Mesendoderm (in vitro differentiated cells): ENCODE measurements at regions not wholly inside any gene's neighbourhood (a gene's known extent, or its start where the extent isn't known, plus 50 kb on each side); places are given as distances from the start of the nearest gene placed in this dataset.

Experiments
- DNase-seq: peaks from one replicate; pipeline ENCODE4 v3.0.0; 2013
- H2AK5ac ChIP-seq: 2 replicates; pipeline ENCODE4 v1.6.1; 2013; ENCODE audit warnings: low read length, inconsistent platforms
- H2BK120ac ChIP-seq: 2 replicates; pipeline ENCODE4 v1.6.1; 2013; ENCODE audit warnings: low read depth, mild to moderate bottlenecking, low read length, moderate library complexity, mixed read lengths
- H2BK15ac ChIP-seq: replicated peaks from 2 replicates; pipeline ENCODE4 v1.6.1; 2013; ENCODE audit warnings: low read depth, mild to moderate bottlenecking, moderate library complexity
- H2BK5ac ChIP-seq: 2 replicates; pipeline ENCODE4 v1.6.1; 2013; ENCODE audit warnings: low read length, inconsistent platforms
- H3K18ac ChIP-seq: 2 replicates; pipeline ENCODE4 v1.6.1; 2013; ENCODE audit warnings: mild to moderate bottlenecking, low read length, mixed read lengths
- H3K23ac ChIP-seq: one replicate; pipeline ENCODE4 v1.6.1; 2013; ENCODE audit warnings: low read length
- H3K27ac ChIP-seq: 2 replicates; pipeline ENCODE4 v1.5.1; 2013; ENCODE audit warnings: low read depth, mild to moderate bottlenecking, inconsistent platforms, low read length, moderate library complexity
- H3K27me3 ChIP-seq: 2 replicates; pipeline ENCODE4 v1.6.1; 2013; ENCODE audit warnings: low read length, control low read depth, mild to moderate bottlenecking, inconsistent platforms; ENCODE audit not compliant: insufficient read depth, poor library complexity
- H3K36me3 ChIP-seq: 2 replicates; pipeline ENCODE4 v1.6.1; 2013; ENCODE audit warnings: low read length, inconsistent platforms; ENCODE audit not compliant: control insufficient read depth, insufficient read depth
- H3K4ac ChIP-seq: one replicate; pipeline ENCODE4 v1.6.1; 2013; ENCODE audit warnings: low read depth, mild to moderate bottlenecking, low read length, moderate library complexity
- H3K4me1 ChIP-seq: 2 replicates; pipeline ENCODE4 v1.6.1; 2013; ENCODE audit warnings: low read depth, low read length, inconsistent platforms; ENCODE audit not compliant: control insufficient read depth
- H3K4me2 ChIP-seq: 2 replicates; pipeline ENCODE4 v1.6.1; 2013; ENCODE audit warnings: low read length
- H3K4me3 ChIP-seq: 2 replicates; pipeline ENCODE4 v1.5.1; 2013; ENCODE audit warnings: mild to moderate bottlenecking, low read length
- H3K56ac ChIP-seq: one replicate; pipeline ENCODE4 v1.6.1; 2013; ENCODE audit warnings: low read length
- H3K79me1 ChIP-seq: 2 replicates; pipeline ENCODE4 v1.6.1; 2013; ENCODE audit warnings: low read length, inconsistent platforms
- H3K79me2 ChIP-seq: 2 replicates; pipeline ENCODE4 v1.6.1; 2013; ENCODE audit warnings: mild to moderate bottlenecking, low read length; ENCODE audit not compliant: control insufficient read depth, insufficient read depth
- H3K9ac ChIP-seq: 2 replicates; pipeline ENCODE4 v1.6.1; 2013; ENCODE audit warnings: low read length, inconsistent platforms
- H4K5ac ChIP-seq: one replicate; pipeline ENCODE4 v1.6.1; 2013; ENCODE audit warnings: low read length
- H4K8ac ChIP-seq: one replicate; pipeline ENCODE4 v1.6.1; 2013; ENCODE audit warnings: low read depth, mild to moderate bottlenecking, control low read depth, low read length, moderate library complexity
- WGBS: extraction: QIAGEN DNeasy Blood & Tissue Kit; methylation state at CpG from one replicate; pipeline ENCODE4 v1.1.7; 2013; ENCODE audit warnings: low lambda C conversion rate, missing lambda C conversion rate; ENCODE audit not compliant: insufficient coverage; ENCODE audit errors: extremely low coverage; 5-methylcytosine and 5-hydroxymethylcytosine counted together

- no peak overlapping the region for H2BK15ac ChIP-seq
- no peak overlapping the region for H3K56ac ChIP-seq
- H4K8ac ChIP-seq, result no peak overlapping the region
- no peaks in the 10 kb centered on the region for H3K79me2 ChIP-seq
- no peaks in the 10 kb centered on the region for H3K36me3 ChIP-seq
- H3K9ac ChIP-seq, result no peak overlapping the region
- H3K79me1 ChIP-seq, result no peaks in the 10 kb centered on the region
- H3K23ac ChIP-seq, result no peak overlapping the region
- no peak overlapping the region for H3K4me3 ChIP-seq
- no peak overlapping the region for H2BK5ac ChIP-seq
- no peaks in the 10 kb centered on the region for H3K27me3 ChIP-seq
- no peak for DNase-seq
- no peak overlapping the region for H3K4me2 ChIP-seq
- H3K4ac ChIP-seq, result no peak overlapping the region
- no peak overlapping the region for H4K5ac ChIP-seq
- H3K18ac ChIP-seq, result no peak overlapping the region
- no peaks in the 10 kb centered on the region for H3K4me1 ChIP-seq
- H2AK5ac ChIP-seq, result no peak overlapping the region
- WGBS, result no CpG with 5 or more reads among the region's 3 CpGs
- no peak overlapping the region for H3K27ac ChIP-seq
- H2BK120ac ChIP-seq, result no peak overlapping the region
These were observed 963.7 kb downstream of the CNTNAP5 start for GRCh38 chr2:124988794-124989193.

- Histone ChIP-seq H2BK120ac (no peak overlapping the region), H3K56ac (no peak overlapping the region), H3K18ac (no peak overlapping the region), H3K4me1 (no peaks in the 10 kb centered on the region), H2BK15ac (no peak overlapping the region), H4K8ac (no peak overlapping the region), H3K4me3 (no peak overlapping the region), H3K4ac (no peak overlapping the region), H3K23ac (no peak overlapping the region), H4K5ac (no peak overlapping the region), H2AK5ac (no peak overlapping the region), H3K79me1 (no peaks in the 10 kb centered on the region), H3K9ac (no peak overlapping the region), H2BK5ac (no peak overlapping the region), H3K4me2 (no peak overlapping the region), H3K27ac (no peak overlapping the region), H3K27me3 (no peaks in the 10 kb centered on the region), H3K36me3 (no peaks in the 10 kb centered on the region), H3K79me2 (no peaks in the 10 kb centered on the region)
- DNase-seq, result no peak
- no CpG with 5 or more reads among the region's 4 CpGs for WGBS
These were observed 968.7 kb downstream of the CNTNAP5 start for GRCh38 chr2:124993809-124994208.

GRCh38 chr2:124995185-124995912, 970.3 kb downstream of the CNTNAP5 start:
- no peak overlapping the region for H2BK5ac ChIP-seq
- H3K4me1 ChIP-seq, result no peaks in the 10 kb centered on the region
- no peak overlapping the region for H3K27ac ChIP-seq
- H3K18ac ChIP-seq, result no peak overlapping the region
- no peaks in the 10 kb centered on the region for H3K79me2 ChIP-seq
- peak; percentile 42 for DNase-seq
- no peak overlapping the region for H4K5ac ChIP-seq
- no peak overlapping the region for H4K8ac ChIP-seq
- H3K4ac ChIP-seq, result no peak overlapping the region
- no peak overlapping the region for H3K9ac ChIP-seq
- no peak overlapping the region for H3K56ac ChIP-seq
- WGBS, result 88% methylated on average over 1 of the region's 6 CpGs
- no peak overlapping the region for H3K4me3 ChIP-seq
- no peak overlapping the region for H2BK15ac ChIP-seq
- H2AK5ac ChIP-seq, result no peak overlapping the region
- no peaks in the 10 kb centered on the region for H3K79me1 ChIP-seq
- no peaks in the 10 kb centered on the region for H3K27me3 ChIP-seq
- no peak overlapping the region for H2BK120ac ChIP-seq
- no peak overlapping the region for H3K4me2 ChIP-seq
- H3K36me3 ChIP-seq, result no peaks in the 10 kb centered on the region
- H3K23ac ChIP-seq, result no peak overlapping the region

- Histone ChIP-seq H3K4me3 (no peak overlapping the region), H3K36me3 (no peaks in the 10 kb centered on the region), H3K18ac (no peak overlapping the region), H3K23ac (no peak overlapping the region), H3K4me2 (no peak overlapping the region), H2AK5ac (no peak overlapping the region), H3K27me3 (no peaks in the 10 kb centered on the region), H3K9ac (no peak overlapping the region), H4K8ac (no peak overlapping the region), H3K79me2 (no peaks in the 10 kb centered on the region), H2BK5ac (no peak overlapping the region), H3K56ac (no peak overlapping the region), H3K79me1 (no peaks in the 10 kb centered on the region), H4K5ac (no peak overlapping the region), H3K27ac (no peak overlapping the region), H2BK120ac (no peak overlapping the region), H3K4me1 (no peaks in the 10 kb centered on the region), H2BK15ac (no peak overlapping the region), H3K4ac (no peak overlapping the region)
- DNase-seq, result no peak
These were observed 971.3 kb downstream of the CNTNAP5 start for GRCh38 chr2:124996406-124996805.

- no peak overlapping the region for H4K8ac ChIP-seq
- H3K9ac ChIP-seq, result no peak overlapping the region
- no peak overlapping the region for H3K4me3 ChIP-seq
- H3K56ac ChIP-seq, result no peak overlapping the region
- H3K27ac ChIP-seq, result no peak overlapping the region
- H3K23ac ChIP-seq, result no peak overlapping the region
- DNase-seq, result no peak
- no peak overlapping the region for H2BK5ac ChIP-seq
- H3K27me3 ChIP-seq, result no peaks in the 10 kb centered on the region
- no peak overlapping the region for H2BK120ac ChIP-seq
- no peak overlapping the region for H3K4me2 ChIP-seq
- no peaks in the 10 kb centered on the region for H3K4me1 ChIP-seq
- no peaks in the 10 kb centered on the region for H3K79me1 ChIP-seq
- no peaks in the 10 kb centered on the region for H3K36me3 ChIP-seq
- no peak overlapping the region for H2BK15ac ChIP-seq
- H4K5ac ChIP-seq, result no peak overlapping the region
- no peak overlapping the region for H3K4ac ChIP-seq
- H3K79me2 ChIP-seq, result no peaks in the 10 kb centered on the region
- H2AK5ac ChIP-seq, result no peak overlapping the region
- H3K18ac ChIP-seq, result no peak overlapping the region
These were observed 974.8 kb downstream of the CNTNAP5 start for GRCh38 chr2:124999906-125000305.

- no peak overlapping the region for H3K23ac ChIP-seq
- no peak overlapping the region for H3K18ac ChIP-seq
- no peak overlapping the region for H3K4me2 ChIP-seq
- H3K79me2 ChIP-seq, result no peaks in the 10 kb centered on the region
- no peak overlapping the region for H3K4ac ChIP-seq
- no peak overlapping the region for H3K27ac ChIP-seq
- no peak overlapping the region for H2BK15ac ChIP-seq
- no CpG with 5 or more reads among the region's 7 CpGs for WGBS
- no peaks in the 10 kb centered on the region for H3K79me1 ChIP-seq
- no peak for DNase-seq
- H4K8ac ChIP-seq, result no peak overlapping the region
- no peaks in the 10 kb centered on the region for H3K36me3 ChIP-seq
- no peak overlapping the region for H2BK5ac ChIP-seq
- no peak overlapping the region for H3K56ac ChIP-seq
- H2BK120ac ChIP-seq, result no peak overlapping the region
- H3K4me3 ChIP-seq, result no peak overlapping the region
- H3K4me1 ChIP-seq, result no peaks in the 10 kb centered on the region
- H3K9ac ChIP-seq, result no peak overlapping the region
- no peak overlapping the region for H2AK5ac ChIP-seq
- no peak overlapping the region for H4K5ac ChIP-seq
- no peaks in the 10 kb centered on the region for H3K27me3 ChIP-seq
These were observed 979.2 kb downstream of the CNTNAP5 start for GRCh38 chr2:125004106-125004800.
